ENCODE measurements at regions not wholly inside any gene's neighbourhood (a gene's known extent, or its start where the extent isn't known, plus 50 kb on each side); places are given as distances from the start of the nearest gene placed in this dataset.

GRCh38 chr1:217373761-217374701 is 256.9 kb downstream of the GPATCH2 start:
- peaks cover 6% of the 10 kb centered on the region for H3K4me1 ChIP-seq (ENCODE audit: control insufficient read depth, low read depth, low read length)
- H3K18ac ChIP-seq (ENCODE audit: low read length) = no peak overlapping the region
- no peak overlapping the region for H3K4me3 ChIP-seq (ENCODE audit: low read length)
- H3K79me1 ChIP-seq (ENCODE audit: low read length) = no peaks in the 10 kb centered on the region
- H3K4ac ChIP-seq (ENCODE audit: low read depth, low read length) = no peak overlapping the region
- H2AK5ac ChIP-seq (ENCODE audit: low read length) = no peak overlapping the region
- H2BK5ac ChIP-seq (ENCODE audit: low read length) = no peak overlapping the region
- H2BK120ac ChIP-seq (ENCODE audit: low read depth, low read length) = no peak overlapping the region
- H3K27me3 ChIP-seq (ENCODE audit: insufficient read depth, low read length, poor library complexity) = no peaks in the 10 kb centered on the region
- H3K4me2 ChIP-seq (ENCODE audit: low read length) = no peak overlapping the region
- H4K8ac ChIP-seq (ENCODE audit: low read depth, low read length) = no peak overlapping the region
- H4K5ac ChIP-seq (ENCODE audit: low read length) = no peak overlapping the region
- H3K56ac ChIP-seq (ENCODE audit: low read length) = no peak overlapping the region
- H3K79me2 ChIP-seq (ENCODE audit: control insufficient read depth, insufficient read depth, low read length) = no peaks in the 10 kb centered on the region
- no peak overlapping the region for H3K9ac ChIP-seq (ENCODE audit: low read length)
- WGBS (ENCODE audit: extremely low coverage, insufficient coverage, low lambda C conversion rate) = no CpG with 5 or more reads among the region's 11 CpGs
- H3K23ac ChIP-seq (ENCODE audit: low read length) = no peak overlapping the region
- no peak for DNase-seq
- H3K27ac ChIP-seq (ENCODE audit: low read depth, low read length) = no peak overlapping the region
- H3K36me3 ChIP-seq (ENCODE audit: control insufficient read depth, insufficient read depth, low read length) = no peaks in the 10 kb centered on the region
- H2BK15ac ChIP-seq (replicated peaks; ENCODE audit: low read depth) = no peak overlapping the region

GRCh38 chr1:217372049-217372970 is 258.6 kb downstream of the GPATCH2 start:
- no peak overlapping the region for H3K9ac ChIP-seq (ENCODE audit: low read length)
- H3K56ac ChIP-seq (ENCODE audit: low read length) = no peak overlapping the region
- no peak overlapping the region for H2BK5ac ChIP-seq (ENCODE audit: low read length)
- H4K5ac ChIP-seq (ENCODE audit: low read length) = no peak overlapping the region
- H3K4ac ChIP-seq (ENCODE audit: low read depth, low read length) = no peak overlapping the region
- no peaks in the 10 kb centered on the region for H3K27me3 ChIP-seq (ENCODE audit: insufficient read depth, low read length, poor library complexity)
- no peaks in the 10 kb centered on the region for H3K36me3 ChIP-seq (ENCODE audit: control insufficient read depth, insufficient read depth, low read length)
- no peak overlapping the region for H3K4me3 ChIP-seq (ENCODE audit: low read length)
- H3K4me1 ChIP-seq (ENCODE audit: control insufficient read depth, low read depth, low read length) = peaks cover 7% of the 10 kb centered on the region
- no peak overlapping the region for H3K23ac ChIP-seq (ENCODE audit: low read length)
- no peak overlapping the region for H3K27ac ChIP-seq (ENCODE audit: low read depth, low read length)
- H3K79me2 ChIP-seq (ENCODE audit: control insufficient read depth, insufficient read depth, low read length) = no peaks in the 10 kb centered on the region
- no peak overlapping the region for H2BK15ac ChIP-seq (replicated peaks; ENCODE audit: low read depth)
- no peak overlapping the region for H3K4me2 ChIP-seq (ENCODE audit: low read length)
- H4K8ac ChIP-seq (ENCODE audit: low read depth, low read length) = no peak overlapping the region
- no CpG with 5 or more reads among the region's 7 CpGs for WGBS (ENCODE audit: extremely low coverage, insufficient coverage, low lambda C conversion rate)
- H2AK5ac ChIP-seq (ENCODE audit: low read length) = no peak overlapping the region
- no peak overlapping the region for H2BK120ac ChIP-seq (ENCODE audit: low read depth, low read length)
- DNase-seq = peak; percentile 41
- H3K18ac ChIP-seq (ENCODE audit: low read length) = no peak overlapping the region
- H3K79me1 ChIP-seq (ENCODE audit: low read length) = no peaks in the 10 kb centered on the region

- H3K4ac ChIP-seq (ENCODE audit: low read depth, low read length) = no peak overlapping the region
- H4K5ac ChIP-seq (ENCODE audit: low read length) = no peak overlapping the region
- no peak overlapping the region for H3K4me3 ChIP-seq (ENCODE audit: low read length)
- H3K79me2 ChIP-seq (ENCODE audit: control insufficient read depth, insufficient read depth, low read length) = no peaks in the 10 kb centered on the region
- no peak overlapping the region for H4K8ac ChIP-seq (ENCODE audit: low read depth, low read length)
- H2BK120ac ChIP-seq (ENCODE audit: low read depth, low read length) = no peak overlapping the region
- H2BK5ac ChIP-seq (ENCODE audit: low read length) = no peak overlapping the region
- H3K23ac ChIP-seq (ENCODE audit: low read length) = no peak overlapping the region
- no peak for DNase-seq
- no peaks in the 10 kb centered on the region for H3K79me1 ChIP-seq (ENCODE audit: low read length)
- H3K4me2 ChIP-seq (ENCODE audit: low read length) = no peak overlapping the region
- H3K27ac ChIP-seq (ENCODE audit: low read depth, low read length) = no peak overlapping the region
- H2BK15ac ChIP-seq (replicated peaks; ENCODE audit: low read depth) = no peak overlapping the region
- H3K18ac ChIP-seq (ENCODE audit: low read length) = no peak overlapping the region
- H3K36me3 ChIP-seq (ENCODE audit: control insufficient read depth, insufficient read depth, low read length) = no peaks in the 10 kb centered on the region
- H3K9ac ChIP-seq (ENCODE audit: low read length) = no peak overlapping the region
- H3K4me1 ChIP-seq (ENCODE audit: control insufficient read depth, low read depth, low read length) = peaks cover 7% of the 10 kb centered on the region
- H2AK5ac ChIP-seq (ENCODE audit: low read length) = no peak overlapping the region
- H3K27me3 ChIP-seq (ENCODE audit: insufficient read depth, low read length, poor library complexity) = no peaks in the 10 kb centered on the region
- no CpG with 5 or more reads among the region's 10 CpGs for WGBS (ENCODE audit: extremely low coverage, insufficient coverage, low lambda C conversion rate)
- H3K56ac ChIP-seq (ENCODE audit: low read length) = no peak overlapping the region
Measured at GRCh38 chr1:217370757-217371156, 260.1 kb downstream of the GPATCH2 start.

DNA sequence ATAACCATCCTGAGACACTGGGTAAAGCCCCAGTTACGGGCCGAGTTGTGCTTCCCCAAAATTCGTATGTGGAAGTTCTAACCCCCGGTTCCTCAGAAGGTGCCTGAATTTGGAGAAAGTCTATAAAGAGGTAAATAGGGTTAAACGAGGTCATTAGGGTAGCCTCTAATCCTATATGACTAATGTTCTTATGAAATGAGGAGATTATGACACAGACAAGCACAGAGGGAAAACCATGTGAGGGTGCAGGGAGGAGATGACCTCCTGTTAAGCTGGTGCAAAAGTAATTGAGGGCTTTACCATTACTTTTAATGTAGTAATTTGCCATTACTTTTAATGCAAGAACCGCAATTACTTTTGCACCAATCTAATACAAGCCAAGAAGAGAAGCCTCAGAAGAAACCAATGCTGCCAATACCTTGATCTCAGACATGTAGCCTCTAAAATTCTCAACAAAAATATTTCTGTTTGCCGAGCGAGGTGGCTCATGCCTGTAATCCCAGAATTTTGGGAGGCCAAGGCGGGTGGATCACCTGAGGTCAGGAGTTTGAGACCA is 260.8 kb downstream of the GPATCH2 start:
- Histone ChIP-seq H3K4me2 (ENCODE audit: low read length) (no peak overlapping the region), H3K36me3 (ENCODE audit: control insufficient read depth, insufficient read depth, low read length) (no peaks in the 10 kb centered on the region), H2BK120ac (ENCODE audit: low read depth, low read length) (no peak overlapping the region), H3K79me1 (ENCODE audit: low read length) (no peaks in the 10 kb centered on the region), H2BK15ac (replicated peaks; ENCODE audit: low read depth) (no peak overlapping the region), H3K18ac (ENCODE audit: low read length) (no peak overlapping the region), H4K8ac (ENCODE audit: low read depth, low read length) (no peak overlapping the region), H4K5ac (ENCODE audit: low read length) (no peak overlapping the region), H3K9ac (ENCODE audit: low read length) (no peak overlapping the region), H3K27ac (ENCODE audit: low read depth, low read length) (no peak overlapping the region), H2AK5ac (ENCODE audit: low read length) (no peak overlapping the region), H2BK5ac (ENCODE audit: low read length) (no peak overlapping the region), H3K79me2 (ENCODE audit: control insufficient read depth, insufficient read depth, low read length) (no peaks in the 10 kb centered on the region), H3K4me1 (ENCODE audit: control insufficient read depth, low read depth, low read length) (peaks cover 7% of the 10 kb centered on the region), H3K56ac (ENCODE audit: low read length) (no peak overlapping the region), H3K23ac (ENCODE audit: low read length) (no peak overlapping the region), H3K27me3 (ENCODE audit: insufficient read depth, low read length, poor library complexity) (no peaks in the 10 kb centered on the region), H3K4me3 (ENCODE audit: low read length) (no peak overlapping the region), H3K4ac (ENCODE audit: low read depth, low read length) (no peak overlapping the region)
- no peak for DNase-seq
- WGBS (ENCODE audit: extremely low coverage, insufficient coverage, low lambda C conversion rate) = no CpG with 5 or more reads among the region's 9 CpGs

DNA sequence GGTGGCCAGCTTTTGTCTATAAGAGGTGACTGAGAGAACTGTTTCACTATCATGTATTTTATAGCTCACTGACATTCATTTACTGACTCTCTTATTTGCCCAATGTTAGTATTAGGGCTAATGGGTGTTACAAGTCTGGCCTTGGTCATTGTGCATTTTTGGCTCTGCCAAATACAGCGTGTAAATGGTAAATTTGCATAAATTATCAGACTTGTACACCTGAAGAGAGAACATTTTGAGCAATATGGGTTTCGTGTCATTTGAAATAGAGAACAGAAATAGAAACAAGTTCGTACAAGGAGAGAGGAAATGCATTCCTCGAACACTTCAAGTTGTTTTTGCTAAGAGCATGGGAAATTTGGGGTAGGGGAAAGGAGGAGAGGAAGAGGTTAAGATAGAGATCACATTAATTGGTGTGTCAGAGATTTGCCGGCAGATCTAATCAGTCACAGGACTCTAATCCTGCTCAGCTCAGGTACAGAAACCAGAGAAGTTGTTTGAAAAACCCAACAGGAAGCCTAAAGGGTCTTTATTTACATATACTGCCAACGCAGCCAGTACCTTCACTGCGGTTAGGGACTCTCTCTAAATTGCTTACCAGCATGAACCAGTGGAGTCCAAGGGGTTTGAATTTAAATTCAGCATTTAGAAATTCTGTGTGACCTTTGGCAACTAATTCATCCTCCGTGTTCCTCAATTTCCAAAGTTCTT is 261.5 kb downstream of the GPATCH2 start:
- no peak overlapping the region for H3K27ac ChIP-seq (ENCODE audit: low read depth, low read length)
- H4K5ac ChIP-seq (ENCODE audit: low read length) = no peak overlapping the region
- DNase-seq = peak; percentile 81
- H3K23ac ChIP-seq (ENCODE audit: low read length) = no peak overlapping the region
- no peak overlapping the region for H3K4me3 ChIP-seq (ENCODE audit: low read length)
- no peaks in the 10 kb centered on the region for H3K36me3 ChIP-seq (ENCODE audit: control insufficient read depth, insufficient read depth, low read length)
- no peaks in the 10 kb centered on the region for H3K27me3 ChIP-seq (ENCODE audit: insufficient read depth, low read length, poor library complexity)
- H3K79me2 ChIP-seq (ENCODE audit: control insufficient read depth, insufficient read depth, low read length) = no peaks in the 10 kb centered on the region
- H3K4me2 ChIP-seq (ENCODE audit: low read length) = no peak overlapping the region
- no peak overlapping the region for H3K9ac ChIP-seq (ENCODE audit: low read length)
- H3K79me1 ChIP-seq (ENCODE audit: low read length) = no peaks in the 10 kb centered on the region
- H3K56ac ChIP-seq (ENCODE audit: low read length) = no peak overlapping the region
- H2AK5ac ChIP-seq (ENCODE audit: low read length) = no peak overlapping the region
- no peak overlapping the region for H4K8ac ChIP-seq (ENCODE audit: low read depth, low read length)
- H3K18ac ChIP-seq (ENCODE audit: low read length) = no peak overlapping the region
- peaks cover 7% of the 10 kb centered on the region for H3K4me1 ChIP-seq (ENCODE audit: control insufficient read depth, low read depth, low read length)
- H2BK5ac ChIP-seq (ENCODE audit: low read length) = no peak overlapping the region
- H3K4ac ChIP-seq (ENCODE audit: low read depth, low read length) = no peak overlapping the region
- H2BK15ac ChIP-seq (replicated peaks; ENCODE audit: low read depth) = peak overlapping the region; percentile 87
- no CpG with 5 or more reads among the region's 8 CpGs for WGBS (ENCODE audit: extremely low coverage, insufficient coverage, low lambda C conversion rate)
- no peak overlapping the region for H2BK120ac ChIP-seq (ENCODE audit: low read depth, low read length)

Data from mesendoderm (in vitro differentiated cells).